DMS153 treated with DMSO at 0.1 percent for 48 hours (cell line): ENCODE measurements at regions not wholly inside any gene's neighbourhood (a gene's known extent, or its start where the extent isn't known, plus 50 kb on each side); places are given as distances from the start of the nearest gene placed in this dataset.
"Not testable (repeated sequence)": the region's sequence is repeated elsewhere in the genome, so short reads cannot be mapped to it uniquely, and the experiment has no call there.

ENCODE experiments used
- DNase-seq: peaks from one replicate; lab custom pipeline; 2025; ENCODE audit not compliant: unreplicated experiment; lab: John Stamatoyannopoulos, UW

DNA sequence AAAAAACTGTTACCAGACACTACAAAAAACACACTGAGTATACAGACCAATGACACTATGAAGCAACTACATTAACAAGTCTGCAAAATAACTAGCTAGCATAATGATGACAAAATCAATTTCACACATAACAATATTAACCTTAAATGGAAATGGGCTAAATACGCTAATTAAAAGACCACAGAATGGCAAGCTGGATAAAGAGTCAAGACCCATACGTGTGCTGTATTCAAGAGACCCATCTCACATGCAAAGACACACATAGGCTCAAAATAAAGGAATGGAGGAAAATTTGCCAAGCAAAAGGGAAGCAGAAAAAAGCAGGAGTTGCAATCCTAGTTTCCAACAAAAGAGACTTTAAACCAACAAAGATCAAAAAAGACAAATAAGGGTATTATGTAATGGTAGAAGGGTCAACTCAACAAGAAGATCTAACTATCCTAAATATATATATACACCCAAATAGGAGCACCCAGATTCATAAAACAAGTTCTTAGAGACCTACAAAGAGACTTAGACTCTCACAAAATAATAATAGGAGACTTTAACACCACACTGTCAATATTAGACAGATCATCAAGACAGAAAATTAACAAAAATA is 158.6 kb downstream of the ALDH8A1 start:
- not testable (repeated sequence) for DNase-seq

DNA sequence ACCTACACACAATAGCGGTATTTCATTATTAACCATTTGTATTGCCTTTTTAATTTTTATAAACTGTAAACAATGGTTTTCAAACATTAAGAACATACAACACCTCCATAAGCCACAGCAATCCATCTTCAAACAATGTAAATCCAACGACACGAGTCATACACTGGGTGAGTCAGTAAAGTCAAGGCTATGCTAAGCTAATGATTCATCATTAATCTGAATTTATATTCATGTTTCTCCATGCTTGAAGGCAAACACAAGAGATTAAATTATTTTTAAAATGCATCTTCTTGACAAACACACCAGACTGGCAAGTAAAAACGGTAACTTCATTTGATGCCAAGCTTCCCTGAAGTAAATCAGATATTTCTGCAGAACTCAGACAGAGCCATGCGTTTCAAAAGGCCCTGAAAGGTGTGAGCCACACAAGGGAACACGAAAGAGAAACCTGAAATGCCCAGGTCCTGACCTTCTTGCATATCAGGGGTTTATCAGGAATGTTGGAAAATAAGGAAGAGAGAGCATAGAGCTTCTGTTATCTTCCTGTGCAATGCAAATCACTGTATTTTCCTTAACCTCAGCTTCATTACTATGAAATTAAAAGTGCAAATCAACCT is 162.5 kb downstream of the ALDH8A1 start:
- no peak for DNase-seq

DNA sequence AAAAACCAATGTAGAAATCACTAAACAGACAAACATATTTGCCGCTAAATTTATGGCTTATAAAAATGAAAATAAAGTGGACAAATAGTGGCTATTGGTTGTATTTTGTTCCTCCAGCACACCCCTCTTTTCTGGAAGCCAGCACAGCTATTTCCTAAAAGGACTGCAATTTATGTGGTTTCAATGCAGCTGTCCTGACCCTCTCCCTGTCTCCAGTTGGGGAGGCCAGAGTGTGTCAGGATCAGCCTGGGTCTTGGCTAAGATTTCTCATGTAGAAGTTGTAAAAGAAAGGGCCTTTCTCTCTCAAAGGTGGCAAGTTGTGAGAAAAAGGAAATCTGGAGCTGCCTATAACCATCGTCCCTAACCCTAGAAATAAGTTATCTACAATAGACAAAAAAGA is 165.6 kb downstream of the ALDH8A1 start:
- no peak for DNase-seq

DNA sequence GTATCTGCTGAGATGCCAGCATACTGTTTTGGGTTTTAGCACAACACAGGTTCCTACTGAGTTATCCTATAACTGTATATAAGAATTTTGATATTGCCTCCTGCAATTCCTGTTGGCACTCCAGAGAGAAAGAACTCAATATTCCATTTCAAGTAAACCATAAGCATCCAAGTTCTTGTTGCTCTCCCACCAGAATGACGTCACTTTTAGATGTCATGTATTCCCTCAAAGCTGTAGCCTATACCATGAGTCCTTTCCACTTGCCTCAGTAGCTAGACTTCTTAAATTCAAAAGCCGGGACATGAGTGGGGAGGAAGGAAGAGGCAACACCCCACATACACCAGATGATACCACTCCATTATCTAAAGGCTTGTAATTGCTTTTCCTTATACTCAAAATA is 171.5 kb downstream of the ALDH8A1 start:
- DNase-seq = no peak

DNA sequence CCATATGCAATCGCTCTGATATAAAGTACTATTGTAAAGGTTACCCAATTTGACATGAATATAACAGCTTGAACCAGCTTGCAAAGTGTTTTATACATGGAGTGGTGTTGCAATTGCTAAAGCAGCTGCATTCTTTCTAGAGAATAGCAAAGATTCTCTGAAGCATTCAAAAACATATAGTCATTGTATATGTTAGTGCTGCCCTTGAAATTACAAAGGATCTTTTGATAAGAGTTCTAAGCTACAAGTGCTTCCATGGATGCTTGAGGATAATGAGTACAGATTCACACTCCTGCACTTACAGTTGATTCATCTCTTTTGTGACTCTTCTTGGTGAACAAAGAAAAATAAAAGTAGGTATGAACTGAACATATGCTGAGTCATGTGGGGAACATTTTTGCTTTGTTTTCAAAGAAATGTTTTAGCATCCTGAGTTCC is 175.7 kb downstream of the ALDH8A1 start:
- no peak for DNase-seq

DNA sequence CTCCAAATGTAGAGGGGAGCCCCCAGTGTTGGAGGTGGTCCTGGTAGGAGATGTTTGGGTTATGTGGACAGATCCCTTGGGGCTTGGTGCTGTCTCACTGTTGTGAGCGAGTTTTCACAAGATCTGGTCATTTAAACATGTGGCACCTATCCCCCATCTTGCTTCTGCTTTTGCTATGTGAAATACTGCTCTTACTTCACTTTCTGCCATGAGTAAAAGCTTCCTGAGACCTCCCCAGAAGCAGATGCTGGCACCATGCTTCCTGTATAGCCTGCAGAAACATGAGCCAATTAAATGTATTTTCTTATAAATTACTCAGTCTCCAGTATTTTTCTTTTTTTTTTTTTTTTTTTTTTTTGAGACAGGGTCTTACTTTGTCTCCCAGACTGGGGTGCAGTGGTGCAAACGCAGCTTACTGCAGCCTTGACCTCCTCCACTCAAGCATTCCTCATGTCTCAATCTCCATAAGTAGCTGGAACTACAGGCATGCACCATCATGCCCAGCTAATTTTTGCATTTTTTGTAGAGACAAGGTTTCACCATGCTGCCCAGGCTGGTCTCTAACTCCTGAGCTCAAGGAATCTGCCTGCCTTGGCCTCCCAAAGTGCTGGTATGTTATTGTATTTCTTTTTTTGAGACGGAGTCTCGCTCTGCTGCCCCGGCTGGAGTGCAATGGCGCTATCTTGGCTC is 177.1 kb downstream of the ALDH8A1 start:
- DNase-seq = no peak

DNA sequence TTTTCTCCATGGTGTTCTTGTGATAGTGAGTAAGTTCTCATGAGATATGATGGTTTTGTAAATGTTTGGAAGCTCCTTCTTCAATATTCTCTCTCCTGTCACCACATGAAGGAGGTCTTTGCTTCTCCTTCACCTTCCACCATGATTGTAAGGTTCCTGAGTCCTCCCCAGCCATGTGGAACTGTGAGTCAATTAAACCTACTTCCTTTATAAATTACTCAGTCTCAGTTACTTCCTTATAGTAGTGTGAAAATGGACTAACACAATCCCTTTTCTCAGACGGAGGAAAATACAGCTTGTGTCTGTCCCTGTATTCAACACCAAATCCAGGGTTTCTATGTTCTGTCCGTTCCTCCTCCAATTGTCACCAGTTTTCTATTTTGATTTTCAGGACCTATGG is 181.0 kb downstream of the ALDH8A1 start:
- no peak for DNase-seq

DNA sequence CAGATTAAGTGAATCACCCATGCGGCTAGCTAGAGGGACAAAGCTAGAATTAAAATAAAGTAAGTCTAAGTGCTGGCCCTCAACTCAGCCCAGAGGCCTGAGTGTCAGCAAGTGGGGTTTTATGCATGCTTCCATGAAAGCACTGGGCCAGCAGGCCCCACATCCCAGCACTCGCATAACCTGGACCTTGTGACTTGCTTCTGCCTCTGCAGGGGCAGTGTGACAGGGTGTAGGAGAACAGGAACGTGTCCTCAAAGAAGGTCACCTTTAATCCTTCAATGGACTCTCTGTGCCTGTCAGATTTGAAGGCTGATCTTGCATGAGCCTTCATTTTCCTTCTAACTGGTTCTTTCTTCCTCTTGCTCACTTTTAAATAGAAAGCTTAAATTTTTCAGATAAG is 183.4 kb downstream of the ALDH8A1 start:
- DNase-seq = no peak

DNA sequence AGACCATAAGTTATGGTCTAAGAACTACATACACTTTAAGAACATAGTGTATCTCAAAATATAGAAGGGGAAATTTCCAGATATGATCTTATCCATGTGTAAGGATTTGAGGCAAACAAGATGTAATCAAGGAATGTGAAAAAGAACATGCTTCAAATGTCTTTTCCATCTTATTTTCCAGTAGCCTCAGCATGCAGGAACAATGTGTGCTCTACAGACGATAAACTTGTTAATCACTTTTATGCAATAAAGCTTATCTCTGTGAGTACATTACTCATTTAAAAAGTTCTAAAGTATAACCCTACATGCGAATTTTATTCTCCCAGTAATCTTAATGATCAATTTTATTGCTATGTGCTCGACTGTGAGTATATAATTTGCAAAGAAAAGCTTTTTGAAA is 185.2 kb downstream of the ALDH8A1 start:
- DNase-seq = no peak

DNA sequence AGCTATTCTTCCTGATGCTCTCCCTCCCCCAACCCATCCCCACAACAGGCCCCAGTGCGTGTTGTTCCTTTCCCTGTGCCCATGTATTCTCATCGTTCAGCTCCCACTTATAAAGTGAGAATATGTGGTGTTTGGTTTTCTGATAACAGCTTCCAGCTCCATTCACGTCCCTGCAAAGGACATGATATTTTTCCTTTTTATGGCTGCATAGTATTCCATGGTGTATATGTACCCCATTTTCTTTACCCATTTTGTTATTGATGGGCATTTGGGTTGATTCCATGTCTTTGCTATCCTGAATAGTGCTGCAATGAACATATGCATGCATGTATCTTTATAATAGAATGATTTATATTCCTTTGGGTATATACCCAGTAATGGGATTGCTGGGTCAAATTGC is 186.3 kb downstream of the ALDH8A1 start:
- not testable (repeated sequence) for DNase-seq

DNA sequence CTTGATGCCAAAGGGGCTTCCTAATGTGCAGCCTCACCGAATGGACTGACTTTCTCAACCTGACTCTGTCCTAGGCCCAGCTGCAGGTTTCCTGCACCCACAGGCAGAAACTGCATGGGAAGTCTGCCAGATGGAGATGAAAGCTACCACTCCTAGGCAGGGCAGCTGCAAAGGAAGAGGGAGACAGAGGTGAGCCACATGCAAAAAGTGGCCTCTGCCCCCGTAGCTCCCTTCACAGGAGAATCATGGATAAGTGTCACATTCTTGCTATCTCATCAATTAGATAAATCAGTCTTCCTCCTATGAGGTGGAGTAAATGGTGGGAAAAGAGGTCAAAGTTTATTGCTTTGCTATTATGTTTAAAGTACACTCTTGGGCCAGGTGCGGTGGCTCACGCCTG is 191.3 kb downstream of the ALDH8A1 start:
- DNase-seq = no peak

DNA sequence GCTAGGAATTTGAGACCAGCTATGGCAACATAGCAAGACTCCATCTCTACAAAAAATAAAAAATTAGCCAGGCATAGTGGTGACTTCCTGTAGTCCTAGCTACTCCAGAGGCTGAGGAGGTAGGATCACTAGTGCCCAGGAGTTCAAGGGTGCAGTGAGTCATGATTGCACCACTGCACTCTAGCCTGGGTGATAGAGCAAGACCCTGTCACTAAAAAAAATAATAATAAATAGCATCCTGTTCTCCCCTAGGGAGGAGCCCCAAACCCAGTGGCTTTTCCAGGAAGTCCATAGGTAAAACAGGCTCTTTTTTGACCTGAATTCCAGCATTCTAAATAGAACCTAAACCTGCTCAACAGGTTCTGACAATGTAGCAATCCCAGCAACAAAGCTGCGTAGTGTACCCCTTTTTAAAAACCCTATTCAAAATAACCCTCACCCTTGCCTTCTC is 192.0 kb downstream of the ALDH8A1 start:
- no peak for DNase-seq

DNA sequence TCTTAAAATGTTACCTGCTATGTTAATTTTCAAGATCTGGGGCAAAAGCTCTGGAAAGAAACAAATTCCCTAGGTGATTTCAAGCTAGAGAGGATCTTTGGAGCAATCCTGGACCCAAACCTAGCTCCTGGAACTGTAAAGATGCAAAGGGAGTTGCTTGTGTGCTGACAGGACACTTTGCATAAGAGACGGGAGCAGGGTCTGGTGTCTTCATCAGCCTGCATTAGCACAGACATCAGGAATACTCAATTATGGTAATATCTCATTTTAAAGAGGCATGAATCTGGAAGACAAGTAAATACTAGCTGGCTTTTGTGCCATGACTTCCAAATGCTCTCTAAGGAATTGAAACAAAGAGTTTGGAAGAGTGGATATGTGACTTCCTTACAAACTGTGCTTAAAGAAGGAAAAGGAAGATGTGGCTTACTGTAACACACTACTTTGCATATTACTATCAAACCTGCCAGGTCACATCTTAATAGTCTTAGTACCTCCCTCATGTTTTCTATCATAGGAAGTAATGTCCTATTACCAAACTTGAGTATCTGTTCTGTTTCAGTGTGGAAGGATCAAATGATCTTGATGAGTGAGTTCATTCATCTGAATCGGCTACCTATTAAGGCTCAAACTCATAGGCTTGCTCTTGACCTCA is 193.4 kb downstream of the ALDH8A1 start:
- no peak for DNase-seq

DNA sequence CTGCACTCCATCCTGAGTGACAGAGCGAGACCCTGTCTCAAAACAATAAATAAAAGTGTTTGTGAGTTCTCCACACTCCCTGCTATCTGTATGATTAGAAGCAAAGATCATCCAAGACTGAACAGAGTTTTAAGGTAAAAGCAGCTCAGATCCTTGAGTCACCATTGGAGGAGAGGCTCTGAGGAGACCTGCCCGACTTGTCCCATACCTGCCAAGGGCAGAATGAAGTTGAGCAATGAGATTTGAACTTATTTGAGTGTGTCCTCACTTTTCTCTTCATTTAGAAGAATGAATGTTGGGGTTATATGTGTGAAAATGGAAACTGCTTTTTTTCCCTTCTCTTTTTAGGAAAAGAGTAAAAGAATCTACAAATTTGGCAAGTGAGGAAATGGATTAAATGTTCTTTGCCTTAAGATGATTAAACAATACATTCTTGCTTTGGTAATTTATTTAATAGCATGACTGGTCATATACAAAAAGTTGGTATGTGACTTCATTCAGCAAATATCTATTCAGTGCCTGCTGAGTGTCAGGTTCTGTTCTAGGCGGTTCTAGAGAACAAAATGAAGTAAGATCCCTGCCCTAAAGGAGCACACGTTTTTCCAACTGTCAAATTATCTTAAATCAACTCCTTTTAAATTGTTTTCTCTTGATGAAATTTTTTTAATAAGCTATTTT is 195.7 kb downstream of the ALDH8A1 start:
- no peak for DNase-seq

DNA sequence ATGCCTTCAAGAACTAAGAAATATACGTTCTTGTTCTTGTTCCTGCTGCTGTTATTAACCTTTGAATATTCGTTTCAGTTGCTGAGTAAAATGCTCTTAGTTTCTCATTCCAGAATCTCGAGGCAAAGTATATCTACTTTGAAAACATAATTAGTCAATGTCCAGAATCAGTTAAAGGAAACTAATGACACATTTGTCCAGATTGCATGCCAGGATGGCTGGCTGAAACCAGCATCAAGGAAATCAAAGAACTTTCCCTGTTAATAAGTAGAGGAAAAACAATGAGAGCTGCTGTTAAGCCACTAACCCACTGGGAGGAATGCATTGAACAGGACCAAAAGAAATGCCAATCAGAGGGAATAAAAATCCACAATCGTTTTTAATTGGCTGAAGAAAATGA is 196.9 kb downstream of the ALDH8A1 start:
- DNase-seq = no peak

DNA sequence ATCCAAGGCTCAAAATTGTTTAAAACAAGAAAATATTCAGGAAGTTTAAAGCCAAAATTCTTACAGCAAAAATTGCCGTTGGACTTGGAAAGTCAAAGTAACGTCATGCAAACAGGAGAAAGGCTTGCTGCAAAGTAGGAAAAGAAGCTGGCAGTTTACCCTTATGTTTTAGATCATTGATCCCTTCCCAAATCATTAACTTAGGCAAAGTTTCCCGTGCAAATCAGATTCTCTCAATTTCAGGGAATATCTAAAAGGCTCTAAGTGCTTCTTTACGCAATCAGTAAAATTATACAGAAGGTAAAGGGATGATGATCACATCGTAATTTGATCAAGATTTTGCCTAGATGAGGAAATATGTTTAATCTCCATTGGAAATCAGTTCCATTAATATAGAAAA is 197.5 kb downstream of the ALDH8A1 start:
- no peak for DNase-seq

DNA sequence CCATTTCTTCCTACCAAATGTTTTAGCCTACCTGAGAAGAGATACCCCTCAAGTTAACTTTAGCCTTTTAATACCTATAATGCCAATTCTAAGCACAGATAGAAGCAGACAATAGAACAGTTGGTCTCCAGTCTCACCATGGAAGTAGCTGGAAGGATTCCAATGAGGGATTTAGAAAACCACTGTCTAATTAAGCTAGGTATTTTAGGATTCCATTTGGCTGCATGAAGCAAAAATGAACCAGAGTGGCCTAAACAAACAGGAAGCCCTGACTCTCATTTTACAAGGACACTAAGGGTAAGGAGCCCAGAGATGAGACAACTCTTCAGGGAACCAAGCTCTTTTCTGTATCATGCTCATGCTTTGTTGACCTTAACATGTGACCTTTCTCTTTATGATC is 199.2 kb downstream of the ALDH8A1 start:
- DNase-seq = no peak

DNA sequence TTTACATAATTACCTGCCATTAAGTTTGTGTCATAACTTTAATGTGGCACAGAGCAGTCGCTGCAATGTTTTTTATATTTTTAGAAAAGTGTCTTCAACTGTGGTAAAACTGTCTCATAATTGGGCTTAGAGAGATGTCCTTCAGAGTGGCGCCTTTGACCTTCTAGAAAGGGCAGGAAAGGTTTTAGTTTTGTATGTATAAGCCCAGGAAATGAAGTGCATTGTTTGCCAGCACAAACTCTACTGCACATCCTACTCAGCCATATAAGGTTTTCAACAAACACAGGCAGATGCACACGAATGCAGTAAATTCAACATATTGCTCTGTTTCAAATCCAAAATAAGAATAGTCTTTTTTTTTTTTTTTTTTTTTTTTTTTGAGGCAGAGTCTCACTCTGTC is 201.4 kb downstream of the ALDH8A1 start:
- no peak for DNase-seq

DNA sequence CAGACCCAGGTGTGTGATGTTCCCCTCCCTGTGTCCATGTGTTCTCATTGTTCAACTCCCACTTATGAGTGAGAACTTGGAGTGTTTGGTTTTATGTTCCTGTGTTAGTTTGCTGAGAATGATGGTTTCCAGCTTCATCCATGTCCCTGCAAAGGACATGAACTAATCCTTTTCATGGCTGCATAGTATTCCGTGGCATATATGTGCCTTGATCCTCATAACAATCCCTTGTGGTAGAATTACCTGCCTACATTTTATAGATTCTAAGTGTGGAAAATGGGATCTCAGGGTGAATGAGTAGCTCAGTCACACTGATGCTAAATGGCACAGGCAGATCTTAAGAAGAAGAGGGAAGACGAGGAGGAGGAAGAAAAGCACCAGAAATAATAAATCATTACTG is 202.7 kb downstream of the ALDH8A1 start:
- not testable (repeated sequence) for DNase-seq

DNA sequence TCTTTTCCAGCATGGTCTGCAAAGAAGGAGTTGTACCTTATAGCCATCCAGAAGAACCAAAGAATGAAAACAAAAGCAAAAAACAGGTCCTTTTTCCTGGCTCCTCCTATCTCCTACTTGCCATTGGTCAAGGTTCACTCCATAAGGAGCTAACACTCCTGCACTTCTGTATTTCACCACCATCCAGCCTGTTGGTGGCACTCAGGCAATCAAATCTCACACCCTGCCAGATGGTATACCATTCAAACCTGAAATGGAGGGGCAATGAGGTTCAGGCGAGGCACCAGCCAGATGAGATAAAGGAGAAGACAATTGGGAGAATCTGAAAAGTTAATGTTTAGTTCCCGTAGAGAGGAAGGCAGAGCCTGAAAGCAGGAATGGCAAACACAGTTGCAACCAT is 203.8 kb downstream of the ALDH8A1 start:
- no peak for DNase-seq

DNA sequence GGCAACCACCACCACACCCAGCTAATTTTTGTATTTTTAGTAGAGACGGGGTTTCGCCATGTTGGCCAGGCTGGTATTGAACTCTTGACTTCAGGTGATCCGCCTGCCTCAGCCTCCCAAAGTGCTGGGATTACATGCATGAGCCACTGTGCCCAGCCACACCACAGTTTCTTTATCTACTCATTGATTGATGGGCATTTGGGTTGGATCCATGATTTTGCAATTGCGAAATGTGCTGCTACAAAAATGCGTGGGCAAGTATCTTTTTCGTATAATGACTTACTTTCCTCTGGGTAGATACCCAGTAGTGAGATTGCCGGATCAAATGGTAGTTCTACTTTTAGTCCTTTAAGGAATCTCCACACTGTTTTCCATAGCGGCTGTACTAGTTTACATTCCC is 204.7 kb downstream of the ALDH8A1 start:
- DNase-seq = not testable (repeated sequence)
